ENCODE measurements at regions not wholly inside any gene's neighbourhood (a gene's known extent, or its start where the extent isn't known, plus 50 kb on each side); places are given as distances from the start of the nearest gene placed in this dataset.
"Not testable (repeated sequence)": the region's sequence is repeated elsewhere in the genome, so short reads cannot be mapped to it uniquely, and the experiment has no call there.

GRCh38 chr9:34782372-34782771, 72.4 kb upstream of the CCL21 start:
- in situ Hi-C loops (cut with MboI; ENCODE audit: low sequenced_read_pairs, unreplicated experiment): no loop called here
- TF ChIP-seq CTCF (IDR thresholded peaks at IDR 0.05; ENCODE audit: borderline replicate concordance, control extremely low read depth, extremely low read depth, insufficient read depth, missing control alignments): no peak

GRCh38 chr9:34777666-34778065, 67.7 kb upstream of the CCL21 start:
- no peak for TF ChIP-seq CTCF (IDR thresholded peaks at IDR 0.05; ENCODE audit: borderline replicate concordance, control extremely low read depth, extremely low read depth, insufficient read depth, missing control alignments)
- in situ Hi-C loops (cut with MboI; ENCODE audit: low sequenced_read_pairs, unreplicated experiment): no loop called here
- DNase-seq (ENCODE audit: low spot score): no peak

More at GRCh38 chr9:34782372-34782771, 72.4 kb upstream of the CCL21 start:
- no peak for DNase-seq (ENCODE audit: low spot score)

- in situ Hi-C loops (cut with MboI; ENCODE audit: low sequenced_read_pairs, unreplicated experiment): no loop called here
- TF ChIP-seq CTCF (IDR thresholded peaks at IDR 0.05; ENCODE audit: borderline replicate concordance, control extremely low read depth, extremely low read depth, insufficient read depth, missing control alignments): no peak
- no peak for DNase-seq (ENCODE audit: low spot score)
Measured at GRCh38 chr9:34773955-34774354, 64.0 kb upstream of the CCL21 start.

GRCh38 chr9:34773306-34773910, 63.5 kb upstream of the CCL21 start:
- in situ Hi-C loops (cut with MboI; ENCODE audit: low sequenced_read_pairs, unreplicated experiment): no loop called here
- DNase-seq (ENCODE audit: low spot score): no peak
- TF ChIP-seq CTCF (IDR thresholded peaks at IDR 0.05; ENCODE audit: borderline replicate concordance, control extremely low read depth, extremely low read depth, insufficient read depth, missing control alignments): no peak

GRCh38 chr9:34771007-34771406, 61.1 kb upstream of the CCL21 start:
- TF ChIP-seq CTCF (IDR thresholded peaks at IDR 0.05; ENCODE audit: borderline replicate concordance, control extremely low read depth, extremely low read depth, insufficient read depth, missing control alignments): no peak
- in situ Hi-C loops (cut with MboI; ENCODE audit: low sequenced_read_pairs, unreplicated experiment): no loop called here
- DNase-seq (ENCODE audit: low spot score): no peak

- DNase-seq (ENCODE audit: low spot score); in situ Hi-C loops (cut with MboI; ENCODE audit: low sequenced_read_pairs, unreplicated experiment): not testable (repeated sequence)
Measured at GRCh38 chr9:34767087-34767486, 57.2 kb upstream of the CCL21 start.

- in situ Hi-C loops (cut with MboI; ENCODE audit: low sequenced_read_pairs, unreplicated experiment): not testable (repeated sequence)
- TF ChIP-seq CTCF (IDR thresholded peaks at IDR 0.05; ENCODE audit: borderline replicate concordance, control extremely low read depth, extremely low read depth, insufficient read depth, missing control alignments): peak; percentile 84
- DNase-seq (ENCODE audit: low spot score): peak; percentile 75
Measured at GRCh38 chr9:34760196-34761040, 50.5 kb upstream of the CCL21 start.
